NCI-H524 (cell line): ENCODE measurements at regions not wholly inside any gene's neighbourhood (a gene's known extent, or its start where the extent isn't known, plus 50 kb on each side); places are given as distances from the start of the nearest gene placed in this dataset.
"Not testable (repeated sequence)": the region's sequence is repeated elsewhere in the genome, so short reads cannot be mapped to it uniquely, and the experiment has no call there.

Experiments
- DNase-seq, 2 experiments: peaks; one replicate each; lab custom pipeline; 2025; lab: John Stamatoyannopoulos, UW

- DNase-seq: no peak
Observed at GRCh38 chr2:13212115-13212514, 495.4 kb downstream of the TRIB2 start.

- no peak for DNase-seq
Observed at GRCh38 chr2:13218205-13218604, 501.5 kb downstream of the TRIB2 start.

GRCh38 chr2:13227578-13227977 is 510.8 kb downstream of the TRIB2 start:
- peak; percentile 92 to 98 for DNase-seq

- peak; percentile 70 to 85 for DNase-seq
Observed at GRCh38 chr2:13230221-13230620, 513.5 kb downstream of the TRIB2 start.

GRCh38 chr2:13240061-13240460 is 523.3 kb downstream of the TRIB2 start:
- DNase-seq: no peak

- DNase-seq: no peak
Observed at GRCh38 chr2:13240789-13241487, 524.2 kb downstream of the TRIB2 start.

- no peak for DNase-seq
Observed at GRCh38 chr2:13252615-13253014, 535.9 kb downstream of the TRIB2 start.

GRCh38 chr2:13255485-13255884 is 538.7 kb downstream of the TRIB2 start:
- no peak for DNase-seq

- DNase-seq: no peak
Observed at GRCh38 chr2:13260402-13260801, 543.7 kb downstream of the TRIB2 start.

DNA sequence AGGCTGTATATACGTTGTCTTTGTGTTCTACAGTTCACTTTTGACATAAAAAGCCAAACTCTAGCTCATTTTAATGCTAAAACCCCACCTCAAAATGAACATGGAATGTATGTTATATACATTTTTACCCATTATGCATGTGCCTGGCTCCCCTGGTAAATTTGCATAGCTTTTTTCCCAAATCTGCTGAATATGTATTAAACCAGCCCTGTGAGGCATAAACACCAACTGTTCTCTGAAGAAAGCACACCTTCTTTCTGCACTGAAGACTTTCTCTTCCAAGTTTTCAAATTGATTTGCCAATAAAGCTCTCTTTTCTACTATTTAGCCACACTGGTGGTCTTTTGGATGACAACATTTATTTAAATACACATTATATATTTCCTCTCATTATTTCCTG is 549.4 kb downstream of the TRIB2 start:
- no peak for DNase-seq

- DNase-seq: no peak
Observed at GRCh38 chr2:13284688-13285087, 568.0 kb downstream of the TRIB2 start.

DNA sequence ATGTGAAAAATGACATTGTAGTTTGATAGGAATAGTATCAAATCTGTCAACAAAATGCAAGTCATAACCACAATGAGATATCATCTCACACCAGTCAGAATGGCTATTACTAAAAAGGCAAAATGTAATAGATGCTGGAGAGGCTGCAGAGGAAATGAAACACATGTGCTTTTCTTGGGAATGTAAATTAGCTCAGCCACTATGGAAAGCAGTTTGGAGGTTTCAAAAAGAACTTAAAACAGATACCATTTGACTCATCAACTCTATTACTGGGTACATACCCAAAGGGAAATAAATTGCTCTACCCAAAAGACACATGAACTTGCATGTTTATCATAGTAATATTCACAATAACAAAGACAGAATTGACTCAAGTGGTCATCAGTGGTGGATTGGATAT is 572.6 kb downstream of the TRIB2 start:
- DNase-seq: no peak

DNA sequence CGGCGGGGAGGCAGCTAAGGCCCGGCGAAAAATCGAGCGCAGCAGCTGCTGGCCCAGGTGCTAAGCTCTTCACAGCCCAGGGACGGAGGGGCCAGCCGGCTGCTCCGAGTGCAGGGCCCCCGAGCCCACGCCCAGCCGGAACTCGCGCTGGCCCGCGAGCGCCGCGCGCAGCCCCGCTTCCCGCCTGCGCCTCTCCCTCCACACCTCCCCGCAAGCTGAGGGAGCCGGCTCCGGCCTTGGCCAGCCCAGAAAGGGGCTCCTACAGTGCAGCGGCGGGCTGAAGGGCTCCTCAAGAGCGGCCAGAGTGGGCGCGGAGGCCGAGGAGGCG is 591.7 kb downstream of the TRIB2 start:
- not testable (repeated sequence) for DNase-seq

DNA sequence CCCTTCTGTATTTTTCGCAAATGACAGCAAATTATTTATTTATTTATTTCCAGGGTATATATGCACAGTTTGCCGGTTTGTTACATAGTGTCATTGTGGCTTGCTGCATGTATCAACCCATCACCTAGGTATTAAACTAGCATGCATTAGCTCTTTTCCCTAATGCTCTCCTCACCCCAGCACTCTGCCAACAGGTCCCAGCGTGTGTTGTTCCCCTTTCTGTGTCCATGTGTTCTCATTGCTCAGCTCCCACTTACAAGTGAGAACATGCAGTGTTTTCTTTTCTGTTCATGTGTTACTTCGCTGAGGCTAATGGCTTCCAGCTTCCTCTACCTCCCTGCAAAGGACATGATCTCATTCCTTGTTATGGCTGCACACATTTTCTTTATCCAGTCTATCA is 592.3 kb downstream of the TRIB2 start:
- DNase-seq: no peak

GRCh38 chr2:13332060-13332459 is 615.3 kb downstream of the TRIB2 start:
- DNase-seq: no peak

GRCh38 chr2:13334071-13334470 is 617.3 kb downstream of the TRIB2 start:
- not testable (repeated sequence) for DNase-seq

DNA sequence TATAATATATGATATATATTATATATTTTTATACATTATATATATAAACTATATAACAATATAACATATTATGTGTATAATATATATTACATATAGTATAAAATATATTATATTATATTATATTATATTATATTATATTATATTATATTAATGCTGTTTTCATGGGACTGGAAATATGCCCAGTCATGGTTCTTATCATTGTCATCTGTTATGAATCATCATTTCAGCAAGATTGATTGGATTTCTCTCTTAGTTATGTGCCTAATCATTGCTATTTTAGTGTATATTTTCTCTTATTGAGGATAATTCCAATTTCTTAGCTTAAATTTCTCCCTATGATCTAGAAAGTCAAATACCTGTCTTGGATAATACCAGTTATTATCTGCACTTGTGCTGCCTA is 617.8 kb downstream of the TRIB2 start:
- no peak for DNase-seq

DNA sequence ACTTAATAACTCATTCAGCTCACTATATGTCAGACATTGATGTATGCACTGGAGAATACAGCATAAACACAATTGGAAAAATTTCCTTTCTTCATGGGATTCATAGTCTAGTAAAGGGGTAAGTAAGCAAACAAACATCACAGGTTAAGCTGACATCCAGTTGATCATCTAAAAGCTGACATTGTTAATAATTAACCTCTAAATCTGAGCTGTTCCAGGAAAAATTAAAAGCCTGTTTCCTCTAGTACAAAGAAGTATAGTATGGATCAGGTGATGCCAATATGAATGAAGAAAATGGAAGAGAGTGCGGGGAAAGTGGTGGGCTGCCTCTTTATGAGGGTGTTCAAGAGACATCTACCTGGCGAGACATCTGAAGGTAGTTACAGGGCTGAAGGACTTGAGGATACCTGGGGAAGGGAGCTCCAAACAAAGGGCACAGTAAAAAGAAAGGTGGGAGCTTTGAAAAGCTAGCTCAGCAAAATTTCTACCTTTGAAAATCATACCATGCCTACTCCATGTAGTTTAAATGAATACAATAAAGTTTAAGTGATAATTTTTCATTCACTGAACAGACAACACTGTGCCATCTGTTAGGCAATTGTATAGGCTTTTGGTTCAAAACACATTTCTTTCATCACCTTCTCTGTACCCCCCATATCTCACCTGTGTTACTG is 619.3 kb downstream of the TRIB2 start:
- DNase-seq: no peak

GRCh38 chr2:13351068-13351467 is 634.3 kb downstream of the TRIB2 start:
- no peak for DNase-seq

- no peak for DNase-seq
Observed at GRCh38 chr2:13353083-13353482, 636.3 kb downstream of the TRIB2 start.

- DNase-seq: no peak
Observed at GRCh38 chr2:13354031-13354430, 637.3 kb downstream of the TRIB2 start.

DNA sequence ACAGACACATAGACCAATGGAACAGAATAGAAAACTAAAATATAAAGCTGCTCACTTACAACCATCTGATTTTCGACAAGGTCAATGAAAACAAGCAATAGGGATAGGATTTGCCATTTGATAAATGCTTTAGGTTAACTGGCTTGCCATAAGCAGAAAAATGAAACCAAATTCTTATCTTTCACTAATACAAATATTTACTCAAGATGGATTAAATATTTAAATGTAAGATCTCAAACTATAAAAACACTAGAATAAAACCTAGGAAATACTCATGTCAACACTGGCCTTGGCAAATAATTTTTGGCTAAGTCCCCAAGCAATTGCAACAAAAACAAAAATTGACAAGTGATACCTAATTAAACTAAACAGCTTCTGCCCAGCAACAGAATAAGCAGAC is 665.2 kb downstream of the TRIB2 start:
- not testable (repeated sequence) for DNase-seq

- DNase-seq: not testable (repeated sequence)
Observed at GRCh38 chr2:13389172-13389571, 672.4 kb downstream of the TRIB2 start.

DNA sequence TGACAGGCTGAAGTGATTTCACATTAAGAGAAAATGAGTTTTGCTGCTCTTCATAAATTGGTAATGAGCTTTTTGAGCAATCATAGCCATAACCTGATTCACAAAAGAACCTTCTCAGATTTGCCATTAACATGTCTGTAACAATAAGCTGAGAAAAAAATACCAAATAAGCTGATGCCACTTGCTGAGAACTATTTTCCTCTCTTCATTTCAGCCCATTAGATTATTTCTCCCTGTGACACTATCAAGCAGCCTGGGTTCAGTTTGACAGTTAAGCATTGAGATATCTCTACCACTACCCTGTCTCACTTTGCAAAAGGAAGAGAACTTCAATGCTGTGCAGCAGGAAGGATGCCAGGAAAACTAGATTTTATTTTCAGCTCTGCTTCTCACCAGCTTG is 673.9 kb downstream of the TRIB2 start:
- DNase-seq: no peak
